CD4-positive, alpha-beta T cell (primary cell): ENCODE measurements at regions not wholly inside any gene's neighbourhood (a gene's known extent, or its start where the extent isn't known, plus 50 kb on each side); places are given as distances from the start of the nearest gene placed in this dataset.

Source experiments
- ATAC-seq: fragments of 200-7000 bp; cut with Tn5 transposase; one replicate; pipeline ENCODE4 v1.10.0; 2022; ENCODE audit warnings: mild to moderate bottlenecking; ENCODE audit not compliant: poor library complexity
- CTCF ChIA-PET: fragments of 350-600 bp; sonication (Branson Sonifier 250); formaldehyde crosslinking; loops from one replicate; lab custom pipeline; 2021; ENCODE audit warnings: antibody characterized with exemption, inconsistent platforms; lab: Charles Lee
- POLR2A ChIA-PET: fragments of 350-600 bp; sonication (Branson Sonifier 250); formaldehyde crosslinking; loops from one replicate; lab custom pipeline; 2021; ENCODE audit warnings: antibody characterized with exemption, inconsistent platforms; lab: Charles Lee
- DNase-seq, 14 experiments: peaks; one replicate each; pipeline ENCODE4 v3.0.0-alpha.2; 2013 to 2020; ENCODE audit warnings: mixed read lengths in 2 of 14
- H3K27ac ChIP-seq, 2 donors: one replicate each; pipeline versions ENCODE4 v1.5.1 to v1.7.0; 2013; ENCODE audit warnings: low read length in 2 of 2, low read depth in 1 of 2, mild to moderate bottlenecking in 1 of 2
- H3K27me3 ChIP-seq, 2 experiments: 1 replicate in 1 of 2; 2 replicates in 1 of 2; pipeline versions ENCODE4 v1.6.1 to v1.7.0; 2013; ENCODE audit warnings: low read length in 2 of 2, control low read depth in 1 of 2, mild to moderate bottlenecking in 1 of 2, moderate library complexity in 1 of 2; ENCODE audit not compliant: insufficient read depth in 2 of 2, control insufficient read depth in 1 of 2
- H3K36me3 ChIP-seq: one replicate; pipeline ENCODE4 v1.6.1; 2013; ENCODE audit warnings: low read length, control low read depth; ENCODE audit not compliant: insufficient read depth
- H3K4me1 ChIP-seq: one replicate; pipeline ENCODE4 v1.6.1; 2013; ENCODE audit warnings: low read length, control low read depth; ENCODE audit not compliant: insufficient read depth
- H3K4me3 ChIP-seq: one replicate; pipeline ENCODE4 v1.5.1; 2013; ENCODE audit warnings: mild to moderate bottlenecking, low read length, moderate library complexity
- H3K9me3 ChIP-seq, 2 experiments: 1 replicate in 1 of 2; 2 replicates in 1 of 2; pipeline versions ENCODE4 v1.6.1 to v1.7.0; 2013; ENCODE audit warnings: low read length in 2 of 2, mild to moderate bottlenecking in 2 of 2, control low read depth in 1 of 2, moderate library complexity in 1 of 2; ENCODE audit not compliant: control insufficient read depth in 1 of 2, insufficient read depth in 1 of 2
- H3K27ac Mint-ChIP-seq: one replicate; pipeline ENCODE4 v1.8.0; 2020; ENCODE audit warnings: mixed read lengths
- H3K27me3 Mint-ChIP-seq: one replicate; pipeline ENCODE4 v1.8.0; 2021; ENCODE audit warnings: mixed read lengths
- H3K36me3 Mint-ChIP-seq: one replicate; pipeline ENCODE4 v1.8.0; 2021; ENCODE audit warnings: low read depth, mixed read lengths
- H3K4me1 Mint-ChIP-seq: one replicate; pipeline ENCODE4 v1.8.0; 2021; ENCODE audit warnings: low read depth, mixed read lengths
- H3K4me3 Mint-ChIP-seq: one replicate; pipeline ENCODE4 v1.8.0; 2020; ENCODE audit warnings: mild to moderate bottlenecking, mixed read lengths
- H3K9me3 Mint-ChIP-seq: one replicate; pipeline ENCODE4 v1.8.0; 2020; ENCODE audit warnings: mixed read lengths
- CTCF ChIP-seq: fragments of 200-600 bp; IDR thresholded peaks from one replicate; pipeline ENCODE4 v1.8.0; 2022; ENCODE audit warnings: antibody characterized with exemption, mild to moderate bottlenecking
- intact Hi-C, 2 experiments: fragments of 100-400 bp; cut with DNase I in 1 of 2; cut with micrococcal nuclease in 1 of 2; formaldehyde crosslinking; loops; one replicate each; pipeline versions ENCODE4 v1.15.1 to v1.9.0; 2023 to 2025; cut with DNase I, micrococcal nuclease

GRCh38 chr15:96418146-96418545 is 87.6 kb downstream of the NR2F2 start:
- TF ChIP-seq CTCF: no peak
- CTCF ChIA-PET: no interaction called here
- H3K9me3 Mint-ChIP-seq: peaks cover 2% of the 10 kb centered on the region
- intact Hi-C loops: no loop called here
- no peaks in the 10 kb centered on the region for H3K4me1 Mint-ChIP-seq
- Histone ChIP-seq H3K9me3 (peaks cover 0 to 18% of the 10 kb centered on the region in 2 experiments), H3K36me3 (no peaks in the 10 kb centered on the region), H3K27ac (no peak overlapping the region), H3K27me3 (peaks cover 39 to 66% of the 10 kb centered on the region in 2 experiments), H3K4me3 (no peak overlapping the region), H3K4me1 (no peaks in the 10 kb centered on the region)
- no peaks in the 10 kb centered on the region for H3K36me3 Mint-ChIP-seq
- no peak overlapping the region for H3K27ac Mint-ChIP-seq
- ATAC-seq: no peak
- no peak for DNase-seq
- H3K4me3 Mint-ChIP-seq: no peak overlapping the region
- POLR2A ChIA-PET: no interaction called here
- H3K27me3 Mint-ChIP-seq: peaks cover 78% of the 10 kb centered on the region

DNA sequence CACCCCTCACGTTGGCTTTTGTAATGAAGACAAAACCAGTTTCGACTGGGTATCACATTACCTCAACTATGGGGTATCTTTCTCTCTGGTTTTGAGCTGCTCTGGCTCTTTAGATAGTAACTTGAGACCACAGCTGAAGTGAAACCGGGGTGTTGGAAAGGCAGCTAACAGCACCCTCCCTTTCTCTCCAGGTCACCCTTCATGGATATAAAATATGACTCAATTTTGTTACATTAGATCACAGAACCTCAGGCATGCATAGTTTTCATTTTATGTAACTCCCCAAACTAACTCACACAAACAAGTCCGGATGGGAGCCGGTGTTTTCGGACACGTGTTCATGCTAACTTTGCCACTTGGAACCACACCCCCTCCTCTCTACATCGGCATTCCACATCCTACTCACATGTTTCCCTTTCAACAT is 90.7 kb downstream of the NR2F2 start:
- no peak overlapping the region for H3K4me3 ChIP-seq
- peaks cover 57% of the 10 kb centered on the region for H3K27me3 Mint-ChIP-seq

DNA sequence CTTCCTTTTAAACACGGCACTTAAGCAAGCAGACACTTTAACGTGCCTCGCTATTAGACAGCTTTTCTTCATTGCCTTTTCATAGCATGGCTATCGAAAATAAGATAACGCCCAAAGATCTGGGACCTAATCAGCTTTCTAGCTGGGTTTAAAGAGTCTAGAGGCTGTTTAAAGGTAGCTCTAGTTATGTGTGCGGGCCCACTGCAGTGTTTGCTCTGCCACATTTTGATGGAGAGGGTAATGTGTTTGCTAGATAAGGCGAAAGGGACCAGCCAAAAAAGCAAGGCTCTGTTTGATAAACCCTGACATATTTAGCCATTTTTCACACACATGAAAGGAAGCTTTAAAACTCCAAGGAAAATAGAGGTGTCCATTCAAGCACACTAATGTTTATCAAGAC is 91.6 kb downstream of the NR2F2 start:
- no peak overlapping the region for H3K27ac Mint-ChIP-seq
- H3K4me1 ChIP-seq: no peaks in the 10 kb centered on the region
- no peak overlapping the region for H3K4me3 ChIP-seq
- no peaks in the 10 kb centered on the region for H3K4me1 Mint-ChIP-seq
- ChIA-PET POLR2A (no interaction called here), CTCF (no interaction called here)
- ATAC-seq: no peak
- no peaks in the 10 kb centered on the region for H3K36me3 ChIP-seq
- H3K27me3 ChIP-seq: peaks cover 7 to 28% of the 10 kb centered on the region in 2 experiments
- no peak overlapping the region for H3K4me3 Mint-ChIP-seq
- no peak for TF ChIP-seq CTCF
- no peak overlapping the region for H3K27ac ChIP-seq
- DNase-seq: no peak
- peaks cover 0 to 2% of the 10 kb centered on the region in 2 experiments for H3K9me3 ChIP-seq
- peaks cover 4% of the 10 kb centered on the region for H3K9me3 Mint-ChIP-seq
- no peaks in the 10 kb centered on the region for H3K36me3 Mint-ChIP-seq
- H3K27me3 Mint-ChIP-seq: peaks cover 57% of the 10 kb centered on the region
- intact Hi-C loops: no loop called here

More for the DNA sequence above, 90.7 kb downstream of the NR2F2 start:
- CTCF ChIA-PET: no interaction called here
- no peak for DNase-seq
- TF ChIP-seq CTCF: no peak
- POLR2A ChIA-PET: no interaction called here
- Histone ChIP-seq H3K27me3 (peaks cover 16 to 35% of the 10 kb centered on the region in 2 experiments), H3K27ac (no peak overlapping the region), H3K9me3 (peaks cover 0 to 11% of the 10 kb centered on the region in 2 experiments), H3K4me1 (no peaks in the 10 kb centered on the region), H3K36me3 (no peaks in the 10 kb centered on the region)
- Mint-ChIP-seq H3K4me1 (no peaks in the 10 kb centered on the region), H3K36me3 (no peaks in the 10 kb centered on the region), H3K4me3 (no peak overlapping the region), H3K27ac (no peak overlapping the region), H3K9me3 (peaks cover 4% of the 10 kb centered on the region)
- no peak for ATAC-seq
- intact Hi-C loops: no loop called here
